GM12878 (cell line): ENCODE measurements at regions not wholly inside any gene's neighbourhood (a gene's known extent, or its start where the extent isn't known, plus 50 kb on each side); places are given as distances from the start of the nearest gene placed in this dataset.

ENCODE experiments used
- ATAC-seq: fragments of 200-7000 bp; cut with Tn5 transposase; 3 replicates; pipeline ENCODE4 v1.9.1; 2020; ENCODE audit warnings: mild to moderate bottlenecking, moderate library complexity
- BruUV-seq: library from RNA; stranded (reverse); fragments of 400-500 nt; replicated peaks from 2 replicates; lab custom pipeline; 2021; lab: Mats Ljungman, UMichigan
- CTCF ChIA-PET: fragments of 300-600 bp; sonication (Branson Sonifier 250); formaldehyde crosslinking; extraction: SDS; loops from one replicate; lab custom pipeline; 2021; ENCODE audit warnings: inconsistent platforms; lab: Yijun Ruan, JAX
- POLR2A ChIA-PET: fragments of 350-600 bp; formaldehyde crosslinking; extraction: SDS; loops from one replicate; lab custom pipeline; 2021; ENCODE audit warnings: inconsistent platforms; lab: Charles Lee
- RAD21 ChIA-PET: fragments of 300-600 bp; sonication (Branson Sonifier 250); formaldehyde crosslinking; loops from one replicate; lab custom pipeline; 2023; ENCODE audit warnings: antibody characterized with exemption; ENCODE audit not compliant: unreplicated experiment; lab: Charles Lee
- SMC1A ChIA-PET: fragments of 300-600 bp; sonication (Branson Sonifier 250); formaldehyde crosslinking; loops from one replicate; lab custom pipeline; 2023; ENCODE audit not compliant: unreplicated experiment, uncharacterized antibody; lab: Charles Lee
- DNase-seq: peaks from one replicate; pipeline ENCODE4 v3.0.0-alpha.2; 2011; ENCODE audit warnings: low read depth, low spot score
- FAIRE-seq: peaks from 3 replicates; lab custom pipeline; 2011; peaks lifted over from hg19 to GRCh38; lab: Jason Lieb, UNC
- H2AFZ ChIP-seq: 2 replicates; pipeline ENCODE4 v1.6.0; 2011; ENCODE audit warnings: low read depth, low read length, control low read depth; ENCODE audit not compliant: control insufficient read depth
- H3K27ac ChIP-seq: 2 replicates; pipeline ENCODE4 v1.5.1; 2011; ENCODE audit warnings: control low read depth; ENCODE audit not compliant: control insufficient read depth, insufficient read depth
- H3K27me3 ChIP-seq, 2 experiments: replicated peaks in 1 of 2; 2 replicates each; pipeline versions ENCODE4 v1.6.0 to v1.6.1; 2011; ENCODE audit warnings: low read length in 1 of 2; ENCODE audit not compliant: control insufficient read depth in 2 of 2, insufficient read depth in 2 of 2
- H3K36me3 ChIP-seq, 2 experiments: 2 replicates each; pipeline ENCODE4 v1.5.1; 2011; ENCODE audit warnings: low read length in 1 of 2; ENCODE audit not compliant: control insufficient read depth in 2 of 2, insufficient read depth in 2 of 2
- H3K4me1 ChIP-seq: 2 replicates; pipeline ENCODE4 v1.6.1; 2011; ENCODE audit warnings: mild to moderate bottlenecking, low read length, moderate library complexity, mixed read lengths; ENCODE audit not compliant: control insufficient read depth, insufficient read depth
- H3K4me2 ChIP-seq: 2 replicates; pipeline ENCODE4 v1.6.0; 2011; ENCODE audit warnings: control low read depth; ENCODE audit not compliant: control insufficient read depth, insufficient read depth
- H3K4me3 ChIP-seq: fragments of 200-600 bp; sonication (generic); 2 replicates; pipeline ENCODE4 v1.5.1; 2016
- H3K79me2 ChIP-seq: 2 replicates; pipeline ENCODE4 v1.6.0; 2011; ENCODE audit warnings: low read length; ENCODE audit not compliant: control insufficient read depth, insufficient read depth
- H3K9ac ChIP-seq: 2 replicates; pipeline ENCODE4 v1.8.0; 2011; ENCODE audit warnings: low read length, control low read depth, mixed read lengths; ENCODE audit not compliant: control insufficient read depth, insufficient read depth
- H3K9me3 ChIP-seq: replicated peaks from 3 replicates; pipeline ENCODE4 v1.5.1; 2011; ENCODE audit warnings: mild to moderate bottlenecking, low read length; ENCODE audit not compliant: control insufficient read depth, insufficient read depth
- H4K20me1 ChIP-seq: 2 replicates; pipeline ENCODE4 v1.6.0; 2011; ENCODE audit not compliant: control insufficient read depth, insufficient read depth
- ATF7 ChIP-seq: fragments of 450-650 bp; IDR thresholded peaks from 2 replicates; pipeline ENCODE4 v1.6.1; 2016; ENCODE audit warnings: low read depth, mild to moderate bottlenecking
- FOXK2 ChIP-seq: fragments of 450-650 bp; IDR thresholded peaks from 2 replicates; pipeline ENCODE4 v1.6.1; 2017; ENCODE audit warnings: mild to moderate bottlenecking, moderate library complexity
- HCFC1 ChIP-seq: fragments of 150-350 bp; IDR thresholded peaks from 2 replicates; pipeline ENCODE4 v1.6.1; 2014; ENCODE audit warnings: low read length
- HDAC2 ChIP-seq: fragments of 200-600 bp; sonication (generic); IDR thresholded peaks from 2 replicates; pipeline ENCODE4 v1.6.1; 2017
- HDAC6 ChIP-seq: fragments of 200-600 bp; sonication (generic); IDR thresholded peaks from one replicate; pipeline ENCODE4 v1.8.0; 2017; ENCODE audit warnings: antibody characterized with exemption; ENCODE audit not compliant: unreplicated experiment
- KLF5 ChIP-seq: fragments of 450-650 bp; IDR thresholded peaks from 2 replicates; pipeline ENCODE4 v1.6.1; 2014; ENCODE audit warnings: mild to moderate bottlenecking; ENCODE audit not compliant: partially characterized antibody
- PAX5 ChIP-seq: IDR thresholded peaks from 2 replicates; pipeline ENCODE4 v1.6.1; 2011; ENCODE audit warnings: low read depth, low read length, borderline replicate concordance
- RB1 ChIP-seq: fragments of 450-650 bp; formaldehyde crosslinking; IDR thresholded peaks from 2 replicates; pipeline ENCODE4 v1.6.1; 2017; ENCODE audit warnings: mild to moderate bottlenecking, borderline replicate concordance
- WGBS: methylation state at CpG from one replicate; pipeline ENCODE4 v1.1.6; 2016; ENCODE audit warnings: low lambda C conversion rate; ENCODE audit not compliant: insufficient replicate concordance, insufficient coverage; ENCODE audit errors: missing lambda C conversion rate; 5-methylcytosine and 5-hydroxymethylcytosine counted together
- in situ Hi-C: fragments of 300-500 bp; cut with MboI; formaldehyde crosslinking; loops from 9 replicates; pipeline ENCODE4 v1.14.3; 2018; ENCODE audit warnings: mixed read lengths
- intact Hi-C: fragments of 100-400 bp; cut with micrococcal nuclease; formaldehyde crosslinking; loops from one replicate; pipeline ENCODE4 v1.14.2; 2022; ENCODE audit not compliant: unreplicated experiment
- TF ChIP-seq, protein P1 (sequence below): fragments of 450-650 bp; IDR thresholded peaks from 2 replicates; pipeline ENCODE4 v1.6.1; 2016; ENCODE audit warnings: mild to moderate bottlenecking
- TF ChIP-seq, protein P2 (sequence below): fragments of 450-650 bp; IDR thresholded peaks from 2 replicates; pipeline ENCODE4 v1.6.1; 2017; ENCODE audit warnings: low read depth, mild to moderate bottlenecking, moderate library complexity
- TF ChIP-seq, protein P3 (sequence below): fragments of 450-650 bp; IDR thresholded peaks from 2 replicates; pipeline ENCODE4 v1.6.1; 2016; ENCODE audit warnings: mild to moderate bottlenecking, moderate library complexity, borderline replicate concordance

DNA sequence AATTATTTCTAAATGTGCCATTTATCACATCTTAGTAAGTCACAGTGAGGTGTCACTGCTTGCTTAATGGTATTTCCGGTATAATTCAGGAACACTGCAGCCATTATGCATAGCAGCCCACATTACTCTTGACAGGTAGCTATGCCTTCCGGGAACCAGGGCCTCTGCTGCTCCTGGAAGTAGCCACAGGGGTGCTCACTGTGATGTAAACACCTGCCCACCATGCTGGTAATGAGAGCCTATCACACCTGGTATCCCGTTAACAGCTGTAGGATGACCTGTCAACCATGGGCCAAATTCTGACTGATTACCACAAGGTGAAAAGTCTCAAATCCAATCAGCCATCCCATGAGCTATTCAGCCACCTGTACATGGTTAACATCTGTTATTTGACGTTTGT is 647.0 kb upstream of the NXPH2 start:
- CTCF ChIA-PET: no interaction called here
- TF ChIP-seq HCFC1 (no peak), RB1 (no peak), FOXK2 (no peak), HDAC6 (no peak), KLF5 (no peak), ATF7 (no peak), HDAC2 (no peak), PAX5 (no peak)
- TF ChIP-seq, protein P1, sequence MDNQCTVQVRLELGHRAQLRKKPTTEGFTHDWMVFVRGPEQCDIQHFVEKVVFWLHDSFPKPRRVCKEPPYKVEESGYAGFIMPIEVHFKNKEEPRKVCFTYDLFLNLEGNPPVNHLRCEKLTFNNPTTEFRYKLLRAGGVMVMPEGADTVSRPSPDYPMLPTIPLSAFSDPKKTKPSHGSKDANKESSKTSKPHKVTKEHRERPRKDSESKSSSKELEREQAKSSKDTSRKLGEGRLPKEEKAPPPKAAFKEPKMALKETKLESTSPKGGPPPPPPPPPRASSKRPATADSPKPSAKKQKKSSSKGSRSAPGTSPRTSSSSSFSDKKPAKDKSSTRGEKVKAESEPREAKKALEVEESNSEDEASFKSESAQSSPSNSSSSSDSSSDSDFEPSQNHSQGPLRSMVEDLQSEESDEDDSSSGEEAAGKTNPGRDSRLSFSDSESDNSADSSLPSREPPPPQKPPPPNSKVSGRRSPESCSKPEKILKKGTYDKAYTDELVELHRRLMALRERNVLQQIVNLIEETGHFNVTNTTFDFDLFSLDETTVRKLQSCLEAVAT: no peak
- TF ChIP-seq, protein P2, sequence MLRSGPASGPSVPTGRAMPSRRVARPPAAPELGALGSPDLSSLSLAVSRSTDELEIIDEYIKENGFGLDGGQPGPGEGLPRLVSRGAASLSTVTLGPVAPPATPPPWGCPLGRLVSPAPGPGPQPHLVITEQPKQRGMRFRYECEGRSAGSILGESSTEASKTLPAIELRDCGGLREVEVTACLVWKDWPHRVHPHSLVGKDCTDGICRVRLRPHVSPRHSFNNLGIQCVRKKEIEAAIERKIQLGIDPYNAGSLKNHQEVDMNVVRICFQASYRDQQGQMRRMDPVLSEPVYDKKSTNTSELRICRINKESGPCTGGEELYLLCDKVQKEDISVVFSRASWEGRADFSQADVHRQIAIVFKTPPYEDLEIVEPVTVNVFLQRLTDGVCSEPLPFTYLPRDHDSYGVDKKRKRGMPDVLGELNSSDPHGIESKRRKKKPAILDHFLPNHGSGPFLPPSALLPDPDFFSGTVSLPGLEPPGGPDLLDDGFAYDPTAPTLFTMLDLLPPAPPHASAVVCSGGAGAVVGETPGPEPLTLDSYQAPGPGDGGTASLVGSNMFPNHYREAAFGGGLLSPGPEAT: no peak
- TF ChIP-seq, protein P3, sequence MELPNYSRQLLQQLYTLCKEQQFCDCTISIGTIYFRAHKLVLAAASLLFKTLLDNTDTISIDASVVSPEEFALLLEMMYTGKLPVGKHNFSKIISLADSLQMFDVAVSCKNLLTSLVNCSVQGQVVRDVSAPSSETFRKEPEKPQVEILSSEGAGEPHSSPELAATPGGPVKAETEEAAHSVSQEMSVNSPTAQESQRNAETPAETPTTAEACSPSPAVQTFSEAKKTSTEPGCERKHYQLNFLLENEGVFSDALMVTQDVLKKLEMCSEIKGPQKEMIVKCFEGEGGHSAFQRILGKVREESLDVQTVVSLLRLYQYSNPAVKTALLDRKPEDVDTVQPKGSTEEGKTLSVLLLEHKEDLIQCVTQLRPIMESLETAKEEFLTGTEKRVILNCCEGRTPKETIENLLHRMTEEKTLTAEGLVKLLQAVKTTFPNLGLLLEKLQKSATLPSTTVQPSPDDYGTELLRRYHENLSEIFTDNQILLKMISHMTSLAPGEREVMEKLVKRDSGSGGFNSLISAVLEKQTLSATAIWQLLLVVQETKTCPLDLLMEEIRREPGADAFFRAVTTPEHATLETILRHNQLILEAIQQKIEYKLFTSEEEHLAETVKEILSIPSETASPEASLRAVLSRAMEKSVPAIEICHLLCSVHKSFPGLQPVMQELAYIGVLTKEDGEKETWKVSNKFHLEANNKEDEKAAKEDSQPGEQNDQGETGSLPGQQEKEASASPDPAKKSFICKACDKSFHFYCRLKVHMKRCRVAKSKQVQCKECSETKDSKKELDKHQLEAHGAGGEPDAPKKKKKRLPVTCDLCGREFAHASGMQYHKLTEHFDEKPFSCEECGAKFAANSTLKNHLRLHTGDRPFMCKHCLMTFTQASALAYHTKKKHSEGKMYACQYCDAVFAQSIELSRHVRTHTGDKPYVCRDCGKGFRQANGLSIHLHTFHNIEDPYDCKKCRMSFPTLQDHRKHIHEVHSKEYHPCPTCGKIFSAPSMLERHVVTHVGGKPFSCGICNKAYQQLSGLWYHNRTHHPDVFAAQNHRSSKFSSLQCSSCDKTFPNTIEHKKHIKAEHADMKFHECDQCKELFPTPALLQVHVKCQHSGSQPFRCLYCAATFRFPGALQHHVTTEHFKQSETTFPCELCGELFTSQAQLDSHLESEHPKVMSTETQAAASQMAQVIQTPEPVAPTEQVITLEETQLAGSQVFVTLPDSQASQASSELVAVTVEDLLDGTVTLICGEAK: no peak
- TF ChIP-seq, all 136 proteins: peak for 0
- DNase-seq (no peak), ATAC-seq (no peak), FAIRE-seq (no peak)
- in situ Hi-C loops (no loop called here), intact Hi-C loops (no loop called here)
- no peaks in the 10 kb centered on the region for H4K20me1 ChIP-seq
- no peaks in the 10 kb centered on the region for H3K9me3 ChIP-seq
- no peak overlapping the region for H3K4me3 ChIP-seq
- WGBS: 17% methylated on average over 4 of the region's 4 CpGs
- ChIA-PET POLR2A (no interaction called here), RAD21 (no interaction called here), SMC1A (no interaction called here)
- H3K36me3 ChIP-seq: no peaks in the 10 kb centered on the region
- H3K79me2 ChIP-seq: no peaks in the 10 kb centered on the region
- no peak overlapping the region for H3K27ac ChIP-seq
- no peaks in the 10 kb centered on the region for H3K4me1 ChIP-seq
- BruUV-seq: no TSS peak
- H3K9ac ChIP-seq: no peak overlapping the region
- H3K4me2 ChIP-seq: no peak overlapping the region
- H3K27me3 ChIP-seq: no peaks in the 10 kb centered on the region
- H2AFZ ChIP-seq: no peak overlapping the region
